ENCODE measurements at regions not wholly inside any gene's neighbourhood (a gene's known extent, or its start where the extent isn't known, plus 50 kb on each side); places are given as distances from the start of the nearest gene placed in this dataset.

- no peak for TF ChIP-seq CTCF (IDR thresholded peaks at IDR 0.05; ENCODE audit: insufficient read depth, low read length)
- TF ChIP-seq GABPA (IDR thresholded peaks at IDR 0.05; ENCODE audit: low read depth): no peak
- no peak for TF ChIP-seq POLR2AphosphoS5 (IDR thresholded peaks at IDR 0.05; ENCODE audit: low read depth)
These were observed 84.5 kb downstream of the ATP6V1G3 start for GRCh38 chr1:198455966-198456365.
